GM12878 (cell line): ENCODE measurements at regions not wholly inside any gene's neighbourhood (a gene's known extent, or its start where the extent isn't known, plus 50 kb on each side); places are given as distances from the start of the nearest gene placed in this dataset.

Source experiments
- CBFB ChIP-seq: IDR thresholded peaks from 2 replicates; pipeline ENCODE4 v1.6.1; 2016; ENCODE audit warnings: antibody characterized with exemption, low read depth
- CBX3 ChIP-seq: fragments of 200-600 bp; sonication (generic); IDR thresholded peaks from 2 replicates; pipeline ENCODE4 v1.6.1; 2016; ENCODE audit warnings: low read depth, borderline replicate concordance
- CREM ChIP-seq: IDR thresholded peaks from 2 replicates; pipeline ENCODE4 v1.6.1; 2014; ENCODE audit warnings: antibody characterized with exemption, low read depth
- ETV6 ChIP-seq, 2 experiments: fragments of 450-650 bp in 1 of 2; IDR thresholded peaks in 1 of 2; conservative IDR thresholded peaks in 1 of 2; 2 replicates each; pipeline ENCODE4 v1.6.1; 2014; ENCODE audit warnings: antibody characterized with exemption in 1 of 2, borderline replicate concordance in 1 of 2, low read depth in 1 of 2, mild to moderate bottlenecking in 1 of 2, moderate library complexity in 1 of 2
- IRF4 ChIP-seq: IDR thresholded peaks from 2 replicates; pipeline ENCODE4 v1.6.1; 2011; ENCODE audit warnings: low read depth, low read length
- MEF2B ChIP-seq: fragments of 450-650 bp; IDR thresholded peaks from 2 replicates; pipeline ENCODE4 v1.6.1; 2018; ENCODE audit warnings: mild to moderate bottlenecking, moderate library complexity; ENCODE audit not compliant: partially characterized antibody, poor library complexity, severe bottlenecking
- NFIC ChIP-seq: IDR thresholded peaks from 2 replicates; pipeline ENCODE4 v1.6.1; 2012; ENCODE audit warnings: low read depth, mild to moderate bottlenecking, inconsistent platforms, low read length, moderate library complexity
- NFXL1 ChIP-seq: fragments of 450-650 bp; IDR thresholded peaks from 2 replicates; pipeline ENCODE4 v1.6.1; 2017; ENCODE audit warnings: antibody characterized with exemption, mild to moderate bottlenecking, borderline replicate concordance
- NFYA ChIP-seq: IDR thresholded peaks from 2 replicates; pipeline ENCODE4 v1.6.1; 2011; ENCODE audit warnings: low read depth, mild to moderate bottlenecking, low read length, improper control_type of control experiment, borderline replicate concordance
- NFYB ChIP-seq: IDR thresholded peaks from 2 replicates; pipeline ENCODE4 v1.6.1; 2011; ENCODE audit warnings: low read depth, mild to moderate bottlenecking, low read length, improper control_type of control experiment, moderate library complexity; ENCODE audit not compliant: insufficient read depth
- NKRF ChIP-seq: fragments of 450-650 bp; conservative IDR thresholded peaks from 2 replicates; pipeline ENCODE4 v1.6.1; 2017; ENCODE audit warnings: mild to moderate bottlenecking, moderate library complexity
- PAX5 ChIP-seq: IDR thresholded peaks from 2 replicates; pipeline ENCODE4 v1.6.1; 2011; ENCODE audit warnings: low read depth, low read length, borderline replicate concordance
- SIX5 ChIP-seq: IDR thresholded peaks from 2 replicates; pipeline ENCODE4 v1.6.1; 2011; ENCODE audit warnings: mild to moderate bottlenecking, low read depth, low read length, moderate library complexity; ENCODE audit not compliant: severe bottlenecking
- SREBF1 ChIP-seq: IDR thresholded peaks from 2 replicates; pipeline ENCODE4 v1.6.1; 2012; ENCODE audit warnings: mild to moderate bottlenecking, low read length
- TCF12 ChIP-seq: IDR thresholded peaks from 2 replicates; pipeline ENCODE4 v1.6.1; 2011; ENCODE audit warnings: low read depth, mild to moderate bottlenecking, low read length
- WRNIP1 ChIP-seq: IDR thresholded peaks from 2 replicates; pipeline ENCODE4 v1.6.1; 2011; ENCODE audit warnings: low read depth, low read length, improper control_type of control experiment, borderline replicate concordance
- ZBED1 ChIP-seq: IDR thresholded peaks from 2 replicates; pipeline ENCODE4 v1.6.1; 2016; ENCODE audit warnings: borderline replicate concordance
- ZBTB40 ChIP-seq: fragments of 450-650 bp; IDR thresholded peaks from 2 replicates; pipeline ENCODE4 v1.6.1; 2016; ENCODE audit warnings: mild to moderate bottlenecking, moderate library complexity, borderline replicate concordance
- ZNF24 ChIP-seq: fragments of 450-650 bp; IDR thresholded peaks from 2 replicates; pipeline ENCODE4 v1.6.1; 2017; ENCODE audit warnings: antibody characterized with exemption, mild to moderate bottlenecking
- ZNF274 ChIP-seq: IDR thresholded peaks from one replicate; pipeline ENCODE4 v1.8.0; 2011; ENCODE audit not compliant: insufficient read length, insufficient read depth
- ZNF384 ChIP-seq: IDR thresholded peaks from 2 replicates; pipeline ENCODE4 v1.6.1; 2012; ENCODE audit warnings: low read depth, mild to moderate bottlenecking, low read length, improper control_type of control experiment, borderline replicate concordance
- ZNF687 ChIP-seq: fragments of 450-650 bp; IDR thresholded peaks from 2 replicates; pipeline ENCODE4 v1.6.1; 2017; ENCODE audit warnings: mild to moderate bottlenecking, moderate library complexity

GRCh38 chr17:72407336-72407909, 286.6 kb downstream of the SOX9 start (continued):
- no peak for TF ChIP-seq CBFB
- TF ChIP-seq NFXL1, result peak; percentile 79; the same call in 1 of the 2 replicates
- no peak for TF ChIP-seq ZNF24
- peak; percentile 67 for TF ChIP-seq ZNF687
- no peak for TF ChIP-seq SIX5
- no peak for TF ChIP-seq NKRF
- no peak for TF ChIP-seq NFIC
- peak; percentile 99 for TF ChIP-seq MEF2B
- no peak for TF ChIP-seq CREM
- no peak for TF ChIP-seq ZNF274
- TF ChIP-seq TCF12, result peak; percentile 57; the same call in 1 of the 2 replicates
- TF ChIP-seq ZBTB40, result no peak; the same call in 1 of the 2 replicates
- TF ChIP-seq SREBF1, result no peak
- no peak for TF ChIP-seq ZBED1
- peak; percentile 58; the same call in 1 of the 2 replicates for TF ChIP-seq NFYB
- no peak for TF ChIP-seq ZNF384
- TF ChIP-seq IRF4, result no peak
- 0 out of 2 replicates have a peak, but pooled peaks have one; percentile 12 for TF ChIP-seq WRNIP1
- no peak for TF ChIP-seq CBX3
- TF ChIP-seq NFYA, result no peak
- no peak for TF ChIP-seq ETV6 (conservative IDR thresholded peaks at IDR 0.05 in 1 of 2, IDR thresholded peaks at IDR 0.05 in 1 of 2; ENCODE audit: borderline replicate concordance in 1 of 2, low read depth in 1 of 2)
- no peak for TF ChIP-seq PAX5
